Astrocyte of the cerebellum (primary cell): ENCODE measurements at regions not wholly inside any gene's neighbourhood (a gene's known extent, or its start where the extent isn't known, plus 50 kb on each side); places are given as distances from the start of the nearest gene placed in this dataset.

Experiments used
- DNase-seq: peaks from one replicate; pipeline ENCODE4 v3.0.0-alpha.2; 2011; ENCODE audit warnings: low read depth
- H3K4me3 ChIP-seq: 2 replicates; pipeline ENCODE4 v1.5.1; 2011; ENCODE audit warnings: mild to moderate bottlenecking, low read depth, low read length, moderate library complexity
- CTCF ChIP-seq: IDR thresholded peaks from 2 replicates; pipeline ENCODE4 v1.5.1; 2012; ENCODE audit warnings: low read length, low read depth, moderate library complexity, mild to moderate bottlenecking; ENCODE audit errors: missing control alignments
- in situ Hi-C: cut with HindIII; loops from 2 replicates; pipeline ENCODE4 v1.10.0; 2017; ENCODE audit warnings: low sequenced_read_pairs

GRCh38 chr17:82998637-82999036, 80.8 kb upstream of the METRNL start:
- no peak overlapping the region for H3K4me3 ChIP-seq
- TF ChIP-seq CTCF = no peak
- in situ Hi-C loops = no loop called here
- DNase-seq = no peak

- TF ChIP-seq CTCF = no peak
- no peak for DNase-seq
These were observed 78.7 kb upstream of the METRNL start for GRCh38 chr17:83000738-83001137.

GRCh38 chr17:83002118-83002805, 77.1 kb upstream of the METRNL start:
- no peak for TF ChIP-seq CTCF
- DNase-seq = no peak
- no peak overlapping the region for H3K4me3 ChIP-seq
- in situ Hi-C loops = no loop called here

More at GRCh38 chr17:83000738-83001137, 78.7 kb upstream of the METRNL start:
- in situ Hi-C loops = no loop called here
- no peak overlapping the region for H3K4me3 ChIP-seq

- H3K4me3 ChIP-seq = no peak overlapping the region
- in situ Hi-C loops = no loop called here
- no peak for DNase-seq
- TF ChIP-seq CTCF = no peak
These were observed 74.5 kb upstream of the METRNL start for GRCh38 chr17:83004791-83005380.

GRCh38 chr17:83005639-83006038, 73.8 kb upstream of the METRNL start:
- no peak overlapping the region for H3K4me3 ChIP-seq
- TF ChIP-seq CTCF = no peak
- in situ Hi-C loops = no loop called here
- no peak for DNase-seq

GRCh38 chr17:83006515-83007455, 72.6 kb upstream of the METRNL start:
- TF ChIP-seq CTCF = no peak
- in situ Hi-C loops = no loop called here
- DNase-seq = no peak
- no peak overlapping the region for H3K4me3 ChIP-seq
